Renal cortex interstitium (tissue), 11 donors: ENCODE measurements at regions not wholly inside any gene's neighbourhood (a gene's known extent, or its start where the extent isn't known, plus 50 kb on each side); places are given as distances from the start of the nearest gene placed in this dataset.
A peak's percentile ranks its signal among the peaks of the same experiment; 100 is the strongest.

Experiments used
- DNase-seq, 11 donors: peaks; one replicate each; pipeline ENCODE4 v3.0.0-alpha.2; 2013; ENCODE audit warnings: low read depth in 9 of 11, low spot score in 4 of 11; ENCODE audit errors: extremely low read depth in 1 of 11

DNA sequence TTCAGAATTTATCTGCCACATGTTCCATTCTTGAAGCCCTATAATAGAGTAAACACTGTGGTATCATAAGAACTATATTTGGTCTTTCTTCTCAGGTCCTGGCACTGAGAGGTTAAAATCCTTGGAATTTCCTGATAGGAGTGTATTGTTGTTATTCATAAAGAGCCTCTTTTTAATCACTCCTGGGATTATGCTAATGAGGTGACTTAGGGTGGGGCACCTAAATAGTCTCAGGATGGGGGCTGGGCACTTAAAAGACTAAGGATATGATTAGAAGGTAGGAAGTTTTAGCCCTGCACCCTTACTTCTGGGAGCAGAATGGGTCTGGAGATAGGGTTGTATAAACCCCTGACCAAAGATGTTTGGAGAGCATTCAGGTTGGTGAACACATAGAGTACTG lies 755.2 kb upstream of the TENM4 start:
- no peak for DNase-seq

DNA sequence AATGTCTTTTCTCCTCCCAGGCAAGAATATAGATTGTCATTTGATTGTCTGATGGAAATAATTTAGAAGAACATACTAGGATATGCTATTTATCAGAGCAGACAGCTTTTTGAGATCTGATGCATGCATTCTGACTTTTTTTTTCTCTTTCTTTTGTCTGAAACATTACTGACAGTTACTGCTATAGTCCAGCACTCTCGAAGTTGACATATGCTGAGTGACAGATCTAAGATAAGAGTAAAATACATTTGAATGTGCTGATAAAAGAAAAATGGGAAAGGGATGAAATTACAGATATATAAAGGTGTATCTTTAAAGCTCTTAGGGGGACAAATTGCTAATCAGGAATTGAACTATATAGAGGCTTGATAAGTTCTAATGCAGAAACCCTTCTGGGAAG lies 753.8 kb upstream of the TENM4 start:
- no peak for DNase-seq

DNA sequence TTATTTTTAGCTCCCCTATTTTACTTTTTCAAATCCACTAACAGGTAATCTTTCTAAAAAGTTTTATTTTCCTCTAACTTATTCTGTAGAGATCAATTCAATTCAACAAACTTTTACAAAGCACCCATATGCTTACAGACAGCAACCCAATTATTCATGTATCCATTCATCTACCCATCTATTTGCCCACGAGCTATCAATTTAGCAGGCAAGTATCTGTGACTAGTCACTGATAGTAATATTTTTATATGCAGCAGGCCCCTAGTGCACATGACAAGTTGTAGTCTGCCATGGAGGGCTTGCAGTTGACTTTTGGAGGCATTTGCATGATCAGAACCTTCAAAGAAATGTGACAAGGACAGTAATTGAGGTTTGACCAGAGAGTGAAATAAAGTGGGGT lies 753.2 kb upstream of the TENM4 start:
- DNase-seq, result no peak

DNA sequence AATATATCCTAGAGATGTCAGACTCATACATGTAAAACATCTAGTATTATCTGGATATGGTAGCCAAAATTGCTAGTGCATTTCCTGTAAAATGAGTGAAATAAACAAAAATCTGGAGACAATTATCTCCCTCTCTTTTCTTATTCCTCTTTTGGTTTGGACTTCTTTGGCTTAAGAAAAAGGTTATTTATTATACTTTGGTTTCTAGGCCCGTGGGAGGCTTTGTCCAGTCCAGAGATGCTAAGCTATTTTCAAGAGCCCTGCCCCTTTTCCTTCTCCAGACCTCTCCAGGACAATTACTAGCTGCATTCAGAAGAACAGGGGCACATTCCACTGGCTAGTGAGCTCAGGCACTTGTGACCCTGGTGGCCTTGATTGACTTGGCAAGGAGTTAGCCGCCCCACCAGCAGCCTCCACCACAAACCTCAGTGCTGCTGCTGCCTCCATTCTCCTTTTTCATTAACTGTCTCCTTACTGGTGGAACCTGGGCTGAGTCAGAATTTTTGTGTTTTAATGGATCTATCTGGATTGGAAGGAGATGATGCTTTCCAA lies 747.3 kb upstream of the TENM4 start:
- no peak for DNase-seq

DNA sequence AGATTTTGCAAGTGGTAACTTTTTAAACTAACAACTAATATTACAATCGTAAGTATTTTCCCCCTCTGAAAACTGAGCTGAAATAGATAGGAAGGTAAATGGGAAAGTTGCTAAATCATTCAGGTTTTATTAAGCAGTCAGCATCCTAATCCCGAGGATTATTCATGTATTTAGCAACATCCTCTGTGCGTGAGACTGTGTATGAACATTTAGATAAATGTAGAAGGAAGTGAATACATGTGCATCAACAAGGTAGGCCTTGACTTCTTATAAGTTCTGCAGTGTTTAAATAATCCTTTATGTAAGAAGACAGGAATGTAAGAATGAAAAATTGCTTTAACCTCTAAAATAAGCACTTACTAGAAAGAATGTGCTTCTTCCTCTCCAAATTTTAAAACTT lies 745.9 kb upstream of the TENM4 start:
- no peak for DNase-seq

DNA sequence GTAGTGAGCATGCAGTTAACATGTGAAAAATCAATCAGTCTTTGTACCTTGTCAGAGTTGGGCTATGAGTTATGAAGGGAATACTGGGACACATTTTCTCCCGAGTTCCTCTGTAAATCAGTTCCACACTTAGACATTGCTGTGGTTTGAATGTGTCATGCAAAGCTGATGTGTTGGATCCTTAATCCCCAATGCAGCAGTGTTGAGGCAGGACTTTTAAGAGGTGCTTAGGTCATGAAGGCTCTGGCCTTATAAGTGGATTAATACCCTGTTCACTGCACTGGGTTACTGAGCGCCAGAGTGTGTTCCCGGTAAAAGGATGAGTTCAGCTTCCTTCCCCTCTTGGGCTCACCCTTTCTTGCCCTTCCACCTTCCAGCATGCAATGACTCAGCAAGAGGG lies 742.1 kb upstream of the TENM4 start:
- DNase-seq, result no peak

DNA sequence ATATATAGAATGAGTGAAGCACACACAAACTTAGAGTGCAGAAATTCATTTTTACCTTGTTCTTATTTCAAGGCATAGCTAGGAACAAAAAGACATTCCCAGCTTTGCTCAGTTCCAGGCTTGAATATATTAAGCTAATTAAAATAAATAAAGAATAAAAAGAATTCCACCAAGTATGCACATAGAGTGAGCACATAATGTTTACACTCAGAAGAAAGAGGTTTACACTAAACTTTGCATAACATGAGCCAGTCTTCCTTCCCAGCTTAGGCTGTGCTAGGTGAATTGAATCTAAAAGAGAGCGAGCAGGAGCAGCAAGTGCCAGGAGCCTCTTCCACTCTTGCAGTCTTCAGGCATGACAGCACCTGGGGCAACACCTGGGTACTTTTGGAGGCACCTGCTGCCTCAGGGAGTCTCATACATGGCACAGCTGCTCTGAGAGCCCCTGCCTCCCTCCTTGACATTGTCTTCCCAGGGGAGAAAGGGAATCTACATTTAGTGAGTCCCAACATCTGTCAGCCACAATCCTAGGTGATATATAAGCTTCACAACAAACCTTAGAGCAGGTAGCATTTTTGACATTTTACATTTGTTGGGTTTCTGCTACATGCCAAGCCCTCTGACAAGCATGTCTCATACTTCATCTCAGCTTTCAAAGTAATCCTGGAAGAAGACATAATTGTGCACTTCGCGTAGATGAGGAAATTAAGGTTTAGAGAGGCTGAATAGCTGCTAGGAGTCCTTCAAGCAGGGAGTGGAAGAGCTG lies 732.7 kb upstream of the TENM4 start:
- DNase-seq, result no peak

DNA sequence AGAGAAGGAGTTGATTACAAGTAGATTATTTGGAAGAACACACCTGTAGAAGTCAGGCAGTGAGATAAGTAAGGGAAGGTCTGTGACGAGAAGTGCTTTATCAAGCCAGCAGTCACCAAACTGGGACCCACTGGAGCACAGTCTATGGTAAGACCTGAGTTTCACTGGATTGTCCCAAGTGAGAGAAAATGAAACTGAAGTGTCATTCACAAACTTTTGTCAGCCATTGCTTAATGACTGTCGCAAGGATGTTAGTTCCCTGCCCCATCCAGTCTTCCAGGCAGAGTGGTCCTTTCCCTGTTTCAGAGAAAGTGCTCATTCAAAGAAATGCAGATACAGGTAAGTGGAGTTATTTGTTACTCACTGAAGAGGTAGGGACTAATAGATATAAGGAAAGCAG lies 728.0 kb upstream of the TENM4 start:
- DNase-seq, result no peak

DNA sequence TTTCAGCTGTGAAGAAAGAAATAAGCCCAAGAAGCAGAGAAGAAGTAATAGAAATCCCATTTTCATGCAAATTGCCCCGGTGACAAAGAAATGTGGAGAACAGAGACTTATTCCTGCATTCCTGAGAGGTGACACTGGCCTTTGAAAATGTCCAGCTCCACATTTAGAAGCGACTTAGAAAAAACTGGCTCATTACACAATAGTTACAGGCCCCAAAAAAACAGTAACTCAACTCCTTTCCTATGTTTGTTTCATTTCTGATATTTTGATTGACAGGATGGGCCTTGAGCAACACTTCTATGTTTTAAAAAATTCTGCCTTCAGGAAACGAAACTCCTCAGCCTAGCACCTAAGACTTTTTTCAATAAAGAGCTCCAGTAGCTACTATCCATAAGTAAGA lies 726.9 kb upstream of the TENM4 start:
- DNase-seq, result no peak

DNA sequence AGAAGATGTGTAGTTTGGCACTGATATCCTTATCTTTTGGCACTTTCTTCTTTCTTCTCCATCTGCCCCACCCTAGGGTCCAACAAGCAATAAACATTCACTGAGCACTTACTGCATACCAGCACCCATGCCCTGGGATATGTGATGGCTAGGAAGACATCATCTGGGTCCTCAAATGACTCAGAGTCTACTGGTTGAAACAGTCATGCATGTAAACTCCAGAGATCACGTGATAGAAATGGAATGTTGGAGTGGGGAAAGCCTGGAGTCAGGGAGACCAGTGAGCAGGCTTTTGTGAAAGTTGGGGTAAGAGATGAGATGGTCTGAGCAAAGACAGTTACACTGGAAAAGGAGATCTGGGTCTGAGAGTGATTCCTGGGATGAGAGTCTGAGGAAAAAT lies 724.9 kb upstream of the TENM4 start:
- DNase-seq, result no peak

DNA sequence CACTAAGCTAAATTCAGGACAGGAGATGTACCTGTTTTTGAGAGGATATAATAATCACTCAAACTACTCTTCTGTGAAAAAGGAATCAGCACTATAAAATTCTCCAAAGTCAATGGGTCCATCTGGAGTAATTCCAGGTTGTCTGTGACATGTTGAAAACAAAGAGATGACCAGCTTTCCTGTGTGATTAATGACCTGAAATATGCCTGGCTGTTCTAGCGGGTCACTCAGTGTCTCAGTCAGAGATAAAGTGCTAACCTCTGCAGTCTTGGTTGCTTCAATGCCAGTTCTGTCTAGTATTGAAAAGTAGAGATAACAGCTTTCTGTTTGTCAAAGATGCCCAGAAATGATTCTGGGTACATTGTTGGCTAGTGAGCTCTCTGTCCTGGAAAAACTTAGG lies 722.6 kb upstream of the TENM4 start:
- no peak for DNase-seq

DNA sequence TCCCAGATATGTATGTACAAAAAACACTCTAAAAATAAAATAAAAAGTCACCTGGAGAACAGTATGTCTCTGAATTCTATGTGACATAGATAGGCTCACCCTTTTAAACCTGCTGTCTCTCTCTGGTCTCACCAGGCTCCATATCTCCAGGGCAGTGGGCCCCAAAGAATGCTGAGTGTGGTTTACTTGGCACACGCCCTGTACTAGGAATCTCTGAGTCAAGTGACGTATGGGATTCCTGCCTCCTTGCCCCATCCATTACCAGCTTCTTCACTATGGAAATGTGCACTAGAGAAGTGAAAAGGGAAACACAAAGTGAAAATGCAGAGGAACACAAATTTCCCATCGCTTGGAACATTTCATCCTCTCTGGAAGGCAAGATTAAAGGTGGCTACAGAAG lies 722.2 kb upstream of the TENM4 start:
- DNase-seq, result no peak

DNA sequence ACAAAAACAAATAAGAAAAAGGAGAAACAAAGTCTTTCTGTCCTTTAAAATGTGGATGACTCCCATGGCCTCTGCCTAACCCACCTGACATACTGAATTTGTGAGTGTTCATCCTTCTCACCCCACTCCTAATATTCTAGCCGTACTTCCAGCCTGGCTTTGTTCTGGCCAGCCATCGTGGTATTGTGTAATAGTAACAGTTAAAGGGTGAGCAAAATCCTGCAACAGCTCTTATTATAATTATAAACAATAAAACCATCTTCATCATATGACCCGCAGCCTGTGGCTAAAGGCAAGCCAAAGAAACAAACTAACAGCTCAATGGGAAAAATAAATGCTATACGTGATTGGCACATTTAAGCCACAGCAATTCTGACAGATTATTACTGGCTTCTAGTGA lies 721.6 kb upstream of the TENM4 start:
- no peak for DNase-seq

DNA sequence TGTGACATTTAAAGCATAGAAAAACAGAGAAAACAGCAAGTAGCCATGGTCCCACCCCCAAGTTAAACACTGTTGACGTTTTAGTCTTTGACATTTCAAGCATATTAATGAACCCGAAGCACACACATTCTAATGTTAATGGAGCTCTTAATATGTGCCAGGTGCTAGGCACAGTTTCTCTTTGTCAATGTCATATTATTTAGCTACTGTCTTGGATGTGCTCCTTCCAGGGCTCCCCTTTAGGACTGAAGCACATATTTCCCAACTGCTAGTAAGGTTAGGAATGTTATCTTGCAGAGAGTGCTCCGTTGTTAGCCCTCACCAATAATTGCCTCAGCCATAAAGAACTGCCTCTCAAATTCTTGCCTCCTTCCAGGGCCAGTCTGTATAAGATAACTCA lies 716.6 kb upstream of the TENM4 start:
- no peak for DNase-seq

DNA sequence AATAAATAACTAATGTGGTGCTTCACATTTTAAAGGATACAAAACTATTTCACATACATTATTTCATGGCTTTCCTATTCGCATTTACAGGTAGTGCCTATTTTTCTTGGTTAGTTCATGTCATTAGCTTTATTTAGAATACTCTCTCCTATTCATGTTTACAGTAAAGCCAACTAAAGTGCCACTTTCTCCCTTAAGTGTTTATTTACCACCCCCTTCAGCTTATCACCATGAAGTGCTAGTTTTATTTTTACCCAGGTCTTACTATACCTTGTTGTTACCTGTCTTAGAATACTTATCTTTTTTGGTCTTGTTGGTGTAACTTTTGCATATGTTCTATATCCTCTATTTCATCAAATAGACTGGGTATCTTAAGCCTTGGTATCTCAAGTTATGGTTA lies 715.2 kb upstream of the TENM4 start:
- DNase-seq, result no peak

DNA sequence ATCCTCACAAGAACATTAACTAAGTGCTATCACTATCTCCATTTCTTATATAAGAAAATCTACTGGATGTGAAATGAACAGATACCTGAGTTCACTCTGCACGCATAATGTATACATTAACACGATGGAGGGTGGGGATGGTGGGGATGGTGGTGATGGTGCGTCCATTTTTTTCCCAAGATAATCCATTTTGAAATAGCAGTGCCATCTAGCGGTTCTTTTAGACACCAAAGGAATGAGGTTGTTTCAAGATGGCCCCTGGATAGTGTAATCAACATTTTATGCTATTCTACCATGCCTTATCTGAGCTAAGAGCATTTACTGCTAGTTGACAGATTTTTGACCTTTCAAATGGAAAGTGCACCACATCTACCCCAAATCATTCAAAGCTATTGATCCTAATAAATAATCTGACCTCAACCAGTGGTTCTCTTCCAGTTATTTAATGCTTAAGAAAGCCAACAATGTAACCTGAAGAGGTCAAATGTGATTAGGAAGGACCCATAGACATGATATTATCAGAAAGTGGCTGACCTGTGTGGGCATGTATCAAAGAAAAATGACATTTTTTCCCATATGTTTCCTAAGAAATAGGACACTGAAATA lies 714.7 kb upstream of the TENM4 start:
- peak in 2 of 11 donors; percentile 14 to 19 for DNase-seq

DNA sequence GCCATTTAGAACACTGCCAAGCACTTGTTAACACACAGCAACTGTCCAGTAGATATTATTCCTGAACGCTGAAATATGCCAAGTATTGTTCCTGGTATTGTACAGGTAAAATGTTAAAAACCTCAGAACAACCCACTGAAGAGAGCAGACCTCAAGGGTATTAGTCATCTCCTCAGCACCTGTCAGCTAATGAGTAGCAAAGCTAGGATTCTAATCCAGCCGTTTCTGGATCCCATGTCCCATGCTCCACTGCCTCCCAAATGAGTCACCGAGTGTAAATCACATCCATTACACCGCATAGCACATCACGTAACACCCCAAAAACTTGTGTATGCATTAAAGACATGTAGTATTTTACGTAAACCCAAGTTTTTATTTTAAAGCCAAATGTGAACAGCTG lies 705.4 kb upstream of the TENM4 start:
- peak in 1 of 11 donors; percentile 11 for DNase-seq

DNA sequence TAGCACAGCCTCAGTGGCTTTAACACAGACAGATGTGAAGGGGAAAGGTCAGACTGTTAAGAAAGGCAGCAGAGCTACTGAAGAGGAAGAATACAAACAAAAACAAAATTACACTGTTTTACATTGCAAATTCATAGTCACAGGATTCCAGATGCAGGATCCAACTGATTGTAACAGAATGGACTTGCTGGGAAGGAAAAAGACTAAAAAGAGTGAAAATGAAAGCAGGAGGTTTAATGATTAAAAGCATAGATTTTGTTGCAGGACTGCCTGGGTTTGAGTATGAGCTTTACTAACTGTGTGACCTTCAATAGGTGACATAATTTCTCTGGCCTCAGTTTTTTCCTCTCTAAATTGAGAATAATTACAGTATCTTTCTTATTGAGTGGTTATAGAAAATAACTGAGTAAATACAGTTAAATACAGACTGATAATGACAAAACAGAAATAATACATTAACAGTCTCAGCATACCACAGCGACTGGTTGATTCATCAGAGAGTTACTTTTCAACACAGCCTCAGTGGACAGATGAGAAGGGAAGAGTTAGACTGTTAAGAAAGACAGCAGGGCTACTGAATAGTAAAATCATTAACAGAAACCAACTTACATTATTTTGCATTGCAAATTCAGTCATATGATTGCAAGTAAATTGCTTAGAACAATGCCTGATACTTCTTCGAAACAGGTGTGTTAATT lies 704.2 kb upstream of the TENM4 start:
- peak in 2 of 11 donors; percentile 8 to 12 for DNase-seq

DNA sequence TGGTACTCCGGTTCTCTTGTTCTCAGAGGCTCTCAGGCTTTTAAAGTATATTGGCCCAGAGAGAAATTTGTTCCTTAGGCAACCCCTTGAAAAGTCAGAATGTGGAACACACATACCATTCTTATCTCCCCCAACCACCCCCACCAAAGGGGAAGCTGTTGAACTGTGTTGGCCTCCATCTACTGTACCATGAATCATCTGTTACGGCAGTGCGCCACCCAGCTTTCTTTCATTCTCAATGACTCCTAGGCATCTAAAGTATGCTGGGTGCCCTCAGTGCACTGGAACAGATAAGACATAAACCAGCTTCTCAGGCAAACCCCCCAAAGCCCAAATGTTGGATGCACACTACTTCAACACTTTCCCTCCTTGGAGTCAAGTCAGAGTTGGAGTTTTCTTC lies 696.2 kb upstream of the TENM4 start:
- no peak for DNase-seq

DNA sequence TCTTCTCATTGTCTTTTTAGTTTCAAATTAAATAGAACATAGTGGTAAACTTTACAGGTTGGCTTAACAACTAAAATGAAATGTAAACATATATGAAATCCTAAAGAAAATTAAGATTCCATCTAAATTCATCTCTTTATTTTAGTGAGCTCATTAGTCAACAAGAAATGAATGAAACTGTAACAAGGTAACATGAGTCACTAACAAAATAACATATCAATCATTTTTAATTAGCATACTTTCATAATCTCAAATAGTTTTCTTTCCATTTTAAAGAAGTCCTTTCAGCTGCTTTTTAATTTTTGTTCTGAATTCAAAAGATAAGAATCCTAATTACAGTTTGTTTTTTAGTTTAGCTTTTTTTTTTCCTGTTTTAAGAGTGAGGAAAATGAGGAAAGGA lies 688.6 kb upstream of the TENM4 start:
- no peak for DNase-seq
